HS-27A (cell line): ENCODE measurements at regions not wholly inside any gene's neighbourhood (a gene's known extent, or its start where the extent isn't known, plus 50 kb on each side); places are given as distances from the start of the nearest gene placed in this dataset.

Experiments used
- DNase-seq: peaks from one replicate; pipeline ENCODE4 v3.0.0-alpha.2; 2012; ENCODE audit warnings: low read depth, missing footprints

DNA sequence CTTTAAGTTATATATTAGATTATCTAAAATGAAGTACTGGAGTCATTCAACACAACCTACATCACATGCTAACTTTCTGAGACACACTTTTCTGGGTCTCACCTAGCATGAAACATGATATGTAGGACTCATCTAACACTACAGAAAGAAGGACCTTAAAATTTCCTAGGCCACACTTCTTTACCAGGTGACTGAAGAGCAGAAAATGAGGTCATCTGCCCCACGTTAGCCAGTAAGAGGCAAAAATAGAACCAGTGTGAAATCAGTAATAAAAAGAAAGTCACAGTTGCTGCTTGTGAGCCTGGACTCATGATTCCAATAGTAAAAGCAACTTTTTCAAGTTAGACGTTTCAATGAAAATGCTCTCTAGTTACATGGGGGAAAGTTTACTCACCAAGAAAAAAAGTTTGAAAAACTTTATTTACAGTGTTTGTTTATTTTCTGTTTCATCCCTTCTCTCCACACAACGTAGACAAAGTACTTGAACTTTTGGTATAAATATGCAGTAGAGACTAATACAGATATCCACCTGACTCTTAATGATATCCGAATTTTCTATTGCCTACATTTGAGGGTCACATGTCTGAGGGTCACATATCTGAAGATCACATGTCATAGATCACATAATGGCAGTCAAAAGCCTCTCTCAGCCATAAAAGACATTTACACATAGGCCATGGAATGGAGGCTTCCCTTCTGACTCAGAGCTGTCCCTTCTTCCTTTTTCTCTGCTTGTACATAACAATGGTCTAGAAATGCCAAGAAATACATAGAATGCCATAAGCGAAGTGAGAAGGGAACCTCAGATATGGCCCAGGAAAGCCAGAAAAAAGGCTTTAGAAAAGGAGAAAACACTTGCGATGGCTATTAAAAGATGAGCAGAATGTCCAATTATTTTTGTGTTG is 362.9 kb downstream of the ZEB2 start:
- DNase-seq = no peak

- DNase-seq = no peak
These were observed 365.7 kb downstream of the ZEB2 start for GRCh38 chr2:144154205-144154604.

DNA sequence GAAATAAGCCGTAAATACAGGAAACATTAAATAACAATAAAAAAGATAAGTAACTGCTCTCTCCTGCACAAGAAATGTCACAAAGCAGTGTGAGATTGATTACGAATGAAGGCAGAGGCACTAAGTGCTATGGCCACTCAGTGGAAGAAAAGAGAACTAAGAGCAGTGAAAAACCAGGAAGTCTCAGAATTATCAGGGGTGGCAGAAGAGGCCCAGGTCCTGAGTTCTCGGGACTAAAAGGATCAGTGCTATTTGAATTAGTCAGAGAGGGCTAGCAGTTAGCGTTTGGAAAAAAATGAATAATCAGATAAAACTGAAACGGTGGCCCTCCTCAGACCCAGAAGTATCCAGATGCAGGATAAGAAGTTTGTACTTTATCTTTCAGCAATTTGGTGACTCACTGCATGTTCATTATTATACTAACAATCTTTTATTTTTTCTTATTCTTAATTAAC is 367.1 kb downstream of the ZEB2 start:
- DNase-seq = no peak

DNA sequence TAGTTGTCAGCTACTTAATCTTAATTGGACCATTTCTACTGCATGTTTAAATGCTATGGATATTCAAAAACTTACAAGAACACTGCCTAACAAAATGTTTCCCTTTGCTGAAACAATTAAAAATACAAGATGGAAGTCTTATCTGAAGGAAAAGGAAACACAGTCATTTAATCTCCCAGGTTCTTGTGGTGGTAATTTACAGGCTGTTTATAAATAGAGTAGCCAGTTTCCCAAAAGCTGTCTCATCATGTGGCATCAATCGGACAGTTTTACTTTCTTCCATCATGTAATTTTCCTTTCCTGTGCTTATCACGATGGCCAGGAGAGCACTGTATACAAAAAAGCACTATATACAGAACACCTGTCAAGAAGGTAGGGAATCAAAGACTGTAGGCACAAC is 368.1 kb downstream of the ZEB2 start:
- no peak for DNase-seq

DNA sequence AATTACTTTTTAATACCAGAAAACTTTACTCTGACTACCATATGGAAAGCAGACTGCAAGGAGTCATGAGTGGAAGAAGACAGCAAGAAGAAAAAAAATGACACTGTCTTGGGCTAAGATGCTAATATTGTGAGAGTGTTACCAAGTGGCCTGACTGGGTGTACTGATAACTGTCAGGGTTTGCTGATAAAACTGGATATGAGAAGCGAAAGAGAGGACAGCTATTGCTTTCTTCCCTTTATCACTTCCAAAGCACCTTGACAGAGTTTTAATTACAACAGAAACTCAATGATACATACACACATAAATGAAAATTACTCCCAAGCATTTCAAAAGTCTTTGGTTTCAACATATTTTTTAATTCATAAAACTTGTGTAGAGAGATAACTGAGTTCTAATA is 368.5 kb downstream of the ZEB2 start:
- no peak for DNase-seq

DNA sequence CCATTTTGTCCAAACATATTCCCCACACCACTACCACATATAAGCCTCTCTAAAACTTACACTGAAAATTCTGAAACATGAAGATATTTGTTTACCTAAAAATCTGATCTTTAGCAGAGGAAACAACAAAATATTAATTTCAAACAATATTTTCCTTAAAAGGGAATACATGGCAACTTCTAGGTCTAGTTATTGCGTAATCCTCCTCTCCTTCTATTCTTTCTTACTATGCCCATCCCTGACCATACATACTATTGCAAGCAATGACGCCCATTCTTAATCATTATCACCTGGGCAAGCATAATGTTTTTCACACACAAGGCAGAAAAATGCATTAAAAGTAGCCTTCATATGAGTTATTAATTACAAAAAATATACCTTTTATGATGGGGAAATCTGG is 372.6 kb downstream of the ZEB2 start:
- DNase-seq = no peak

GRCh38 chr2:144146876-144147275 is 373.0 kb downstream of the ZEB2 start:
- DNase-seq = no peak

- no peak for DNase-seq
These were observed 373.8 kb downstream of the ZEB2 start for GRCh38 chr2:144146076-144146475.

DNA sequence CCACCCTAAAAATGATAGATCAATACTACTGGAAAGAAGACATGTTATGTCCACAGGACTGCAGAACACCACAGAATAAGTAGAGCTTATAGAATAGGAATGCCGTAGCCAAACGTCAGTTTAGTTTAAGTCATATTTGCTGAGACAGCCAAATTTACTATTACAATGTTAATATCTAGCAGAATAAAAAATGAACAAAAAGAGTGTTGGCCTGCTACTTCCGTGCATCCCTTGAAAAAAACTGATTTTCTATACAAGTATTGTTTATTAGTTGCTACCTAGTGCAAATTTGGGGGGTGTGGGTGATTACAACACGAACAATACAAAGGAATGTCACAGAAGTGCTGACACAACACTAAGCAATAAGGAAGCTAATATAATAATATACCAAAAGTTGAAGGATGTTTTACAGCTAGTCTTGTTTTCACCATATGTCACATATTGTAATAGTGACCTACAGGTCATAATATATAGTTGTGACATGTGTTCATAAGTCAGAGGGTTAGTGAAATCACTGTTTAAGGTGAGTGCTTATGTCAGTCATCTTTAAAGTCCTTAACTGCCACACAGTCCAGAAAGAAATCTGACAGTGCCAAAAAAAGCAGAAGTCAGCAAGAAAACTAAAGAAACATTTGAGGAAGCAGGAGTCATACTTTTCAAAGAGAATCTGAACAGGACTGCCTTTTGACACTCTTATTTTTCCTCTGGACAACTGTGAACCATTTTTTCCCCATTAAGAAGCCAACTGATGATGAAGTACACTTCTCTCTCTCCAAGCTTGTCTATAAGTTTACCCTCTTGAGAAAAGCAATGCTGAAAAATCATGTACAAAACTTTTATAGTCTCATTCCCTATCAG is 376.4 kb downstream of the ZEB2 start:
- no peak for DNase-seq

DNA sequence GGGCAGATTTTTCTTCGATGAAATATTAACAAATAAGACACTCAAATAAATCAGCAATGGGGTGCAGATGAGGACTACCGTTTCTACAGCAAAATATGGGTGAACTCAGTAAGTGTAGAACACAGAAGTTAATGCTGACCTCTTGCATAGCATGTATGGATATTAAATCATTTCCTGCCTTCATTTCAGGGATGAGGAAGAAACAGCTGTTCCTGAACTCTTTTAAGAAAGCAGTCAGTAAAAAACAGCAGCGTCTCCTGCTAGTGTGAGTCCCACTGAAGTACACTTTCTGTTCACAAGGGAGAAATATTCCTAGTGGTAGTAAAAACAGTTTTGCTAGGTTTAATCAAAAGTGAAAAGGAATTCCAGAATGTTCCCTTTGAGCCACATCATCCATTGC is 379.0 kb downstream of the ZEB2 start:
- no peak for DNase-seq

DNA sequence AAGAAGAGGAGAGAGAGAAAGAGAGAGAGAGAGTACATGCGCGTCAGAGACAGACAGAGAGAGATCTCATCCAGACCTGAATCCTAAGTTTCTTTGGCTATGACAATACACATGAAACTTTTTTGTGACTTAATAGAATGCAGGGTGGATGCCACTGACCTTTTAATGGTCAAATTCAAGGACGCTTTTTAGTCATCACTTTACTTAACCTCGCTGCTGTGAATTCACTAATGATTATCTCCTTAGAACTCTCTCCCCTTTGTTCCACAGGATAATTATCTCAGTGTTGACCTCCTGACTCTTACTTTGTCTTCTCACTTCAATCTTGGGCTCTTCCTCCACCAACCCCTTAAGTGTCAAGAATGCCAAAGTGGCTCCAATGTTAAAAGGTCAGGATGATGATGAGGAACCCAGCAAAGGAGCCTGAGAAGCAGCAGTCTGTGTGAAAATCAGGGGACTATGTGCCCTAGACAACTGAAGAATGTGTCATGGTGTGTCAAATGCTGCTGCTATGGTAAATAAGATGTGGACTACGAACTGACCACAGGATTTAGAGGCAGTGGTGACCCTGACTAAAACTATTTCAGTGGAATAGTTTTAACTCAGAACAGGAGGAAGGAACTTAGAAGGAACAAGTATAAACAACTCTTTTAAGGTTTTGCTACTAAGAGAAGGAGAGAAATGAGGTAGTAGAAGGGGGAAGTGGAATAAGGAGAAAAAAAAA is 382.1 kb downstream of the ZEB2 start:
- DNase-seq = no peak

- no peak for DNase-seq
These were observed 382.6 kb downstream of the ZEB2 start for GRCh38 chr2:144137272-144137671.

DNA sequence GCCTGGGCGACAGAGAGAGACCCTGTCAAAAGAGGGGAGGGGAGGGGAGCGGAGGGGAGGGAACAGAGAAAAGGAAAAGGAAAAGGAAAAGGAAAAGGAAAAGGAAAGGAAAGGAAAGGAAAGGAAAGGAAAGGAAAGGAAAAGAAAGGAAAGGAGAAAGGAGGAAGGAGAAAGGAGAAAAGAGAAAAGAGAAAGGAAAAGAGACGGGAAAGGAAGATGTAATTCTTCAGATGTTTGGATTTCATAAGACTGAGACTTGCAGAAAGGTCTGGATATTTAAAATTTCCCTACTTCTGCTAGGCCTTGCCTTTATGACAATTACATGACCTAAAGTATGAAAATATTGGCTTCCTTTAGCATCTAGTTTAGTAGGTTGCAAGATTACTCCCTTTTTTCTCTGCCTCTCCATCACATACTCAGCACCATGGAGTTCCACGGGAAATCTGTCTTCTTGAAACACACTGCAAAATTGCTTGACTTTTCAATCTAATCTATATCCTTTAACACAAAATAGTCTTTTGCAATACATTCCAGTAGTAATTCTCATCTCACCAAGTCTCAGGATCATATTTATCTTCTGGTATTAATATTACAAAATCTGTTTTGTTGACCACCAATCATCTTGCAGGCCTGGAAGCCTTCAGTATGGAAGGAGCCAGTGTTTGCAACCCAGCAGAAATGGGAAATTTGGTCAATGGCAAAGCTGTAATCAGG is 383.5 kb downstream of the ZEB2 start:
- DNase-seq = no peak

DNA sequence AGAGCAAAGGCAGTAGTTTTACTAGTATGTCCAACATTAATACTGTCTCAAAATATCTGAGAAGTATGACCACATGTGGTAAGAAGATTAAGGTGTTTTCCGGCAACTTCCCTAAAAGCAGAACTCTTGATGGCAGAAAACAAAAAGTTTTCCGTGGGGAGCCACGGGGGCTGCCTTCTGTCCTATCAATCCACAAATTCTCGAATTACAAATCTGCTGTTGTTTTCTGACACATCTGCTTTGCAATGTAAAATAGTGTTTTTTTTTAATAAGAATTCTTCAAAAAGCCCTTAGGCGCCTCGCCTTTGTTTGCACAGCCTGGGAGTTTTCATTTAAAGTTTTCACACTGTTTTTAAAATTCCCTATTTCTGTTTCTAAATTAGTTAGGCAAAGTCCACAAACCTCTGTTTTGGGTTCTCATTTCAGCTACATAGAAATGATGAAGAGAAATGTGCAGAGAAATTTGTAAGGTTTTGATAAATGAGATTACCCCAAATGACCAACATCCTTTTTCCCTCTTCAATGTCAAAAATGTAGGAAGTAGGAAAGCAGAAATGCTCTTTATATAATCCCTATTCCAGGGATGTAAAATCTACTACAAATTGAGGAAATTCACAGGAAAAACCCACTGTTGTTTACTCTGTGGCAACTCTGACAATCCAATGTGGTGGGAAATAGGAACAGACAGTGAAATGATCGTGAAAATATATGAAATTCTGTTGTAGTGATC is 385.8 kb downstream of the ZEB2 start:
- no peak for DNase-seq

- peak; percentile 59 for DNase-seq
These were observed 387.6 kb downstream of the ZEB2 start for GRCh38 chr2:144132357-144132756.

GRCh38 chr2:144131042-144131441 is 388.9 kb downstream of the ZEB2 start:
- DNase-seq = no peak

GRCh38 chr2:144130551-144130950 is 389.4 kb downstream of the ZEB2 start:
- DNase-seq = no peak

DNA sequence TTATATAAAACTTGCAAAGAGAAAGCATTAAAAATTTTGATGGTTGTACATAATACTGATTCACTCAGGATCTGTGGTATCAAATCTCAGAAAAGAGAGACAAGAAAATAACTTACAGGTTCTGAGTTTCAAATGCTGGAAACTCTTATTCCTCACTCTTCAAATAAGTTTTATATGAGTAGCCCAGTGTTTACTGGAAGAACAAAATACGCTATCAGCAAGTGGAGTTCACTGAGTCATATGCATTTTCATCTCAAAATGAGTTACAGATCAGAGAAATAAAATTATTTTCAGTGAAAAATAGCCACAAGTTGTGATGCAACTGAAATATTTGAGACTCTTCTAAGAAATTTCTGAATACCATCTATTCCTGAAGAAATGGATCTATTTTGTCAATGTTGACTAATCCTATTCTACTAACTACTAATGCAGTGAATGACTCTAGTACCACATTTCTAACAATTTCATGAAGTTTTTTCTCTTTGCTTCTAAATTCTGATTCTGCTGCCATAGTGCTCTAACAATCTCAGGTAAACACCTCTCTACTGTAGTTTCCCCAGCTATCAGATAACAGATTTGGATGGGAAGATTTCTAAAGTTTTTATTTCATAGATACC is 391.7 kb downstream of the ZEB2 start:
- DNase-seq = no peak

GRCh38 chr2:144127693-144128092 is 392.2 kb downstream of the ZEB2 start:
- no peak for DNase-seq

- no peak for DNase-seq
These were observed 393.6 kb downstream of the ZEB2 start for GRCh38 chr2:144126302-144126701.

GRCh38 chr2:144125751-144126150 is 394.2 kb downstream of the ZEB2 start:
- no peak for DNase-seq
